GM19468 (cell line): ENCODE measurements at regions not wholly inside any gene's neighbourhood (a gene's known extent, or its start where the extent isn't known, plus 50 kb on each side); places are given as distances from the start of the nearest gene placed in this dataset.
"Not testable (repeated sequence)": the region's sequence is repeated elsewhere in the genome, so short reads cannot be mapped to it uniquely, and the experiment has no call there.

Experiments used
- ATAC-seq: cut with Tn5 transposase; IDR thresholded peaks from one replicate; pipeline ENCODE4 v1.9.1; 2021; ENCODE audit warnings: mild to moderate bottlenecking, moderate library complexity, moderate number of reproducible peaks; ENCODE audit not compliant: unreplicated experiment; ENCODE audit errors: extremely low read depth

DNA sequence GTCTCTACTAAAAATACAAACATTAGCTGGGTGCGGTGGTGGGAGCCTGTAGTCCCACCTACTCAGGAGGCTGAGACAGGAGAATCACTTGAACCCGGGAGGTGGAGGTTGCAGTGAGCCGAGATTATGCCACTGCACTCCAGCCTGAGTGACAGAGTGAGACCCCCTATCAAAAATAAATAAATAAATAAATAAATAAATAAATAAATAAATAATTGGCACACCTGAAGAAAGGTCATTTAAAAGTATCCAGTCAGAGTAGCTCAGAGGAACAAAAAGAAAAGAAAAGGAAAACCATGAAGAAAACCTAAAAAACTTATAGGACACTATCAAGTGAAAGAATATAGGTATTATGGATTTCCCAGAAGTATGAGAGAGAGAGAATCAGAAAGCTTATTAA lies 330.1 kb upstream of the AR start:
- not testable (repeated sequence) for ATAC-seq

DNA sequence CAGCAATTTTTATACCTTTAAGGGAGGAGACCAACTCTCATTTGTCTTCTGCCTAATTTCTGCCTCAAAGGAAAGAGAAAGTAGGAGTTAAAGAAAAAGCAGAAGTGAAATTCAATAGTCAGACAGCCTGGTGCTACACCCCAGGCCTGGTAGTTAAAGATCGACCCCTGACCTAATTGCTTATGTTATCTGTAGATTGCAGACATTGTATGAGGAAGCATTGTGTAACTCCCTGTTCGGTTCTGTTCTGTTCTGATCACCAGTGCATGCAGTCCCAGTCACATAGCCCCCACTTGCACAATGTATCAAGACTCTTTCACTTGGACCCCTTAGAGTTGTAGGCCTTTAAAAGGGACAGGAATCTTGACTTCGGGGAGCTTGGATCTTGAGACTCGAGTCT lies 335.9 kb upstream of the AR start:
- ATAC-seq: no peak

DNA sequence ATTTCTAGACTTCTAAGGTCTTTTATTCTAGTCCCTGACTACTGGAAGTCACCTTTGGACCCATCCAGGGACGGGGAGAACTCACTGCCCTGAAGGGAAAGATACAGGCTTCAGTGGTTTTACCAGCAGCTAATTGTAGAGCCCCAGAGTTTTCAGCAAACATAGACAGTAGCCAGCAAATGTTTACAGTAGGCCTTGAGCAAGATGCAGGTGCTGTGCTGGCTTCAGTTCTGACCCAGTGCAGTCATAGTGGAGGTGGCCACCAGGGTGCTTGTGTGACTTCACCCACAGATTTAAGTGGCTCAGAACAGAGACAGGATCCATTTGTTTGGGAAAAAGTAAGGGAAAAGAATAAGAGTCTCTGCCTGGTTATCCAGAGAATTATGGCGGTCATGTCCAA lies 384.4 kb upstream of the AR start:
- no peak for ATAC-seq

DNA sequence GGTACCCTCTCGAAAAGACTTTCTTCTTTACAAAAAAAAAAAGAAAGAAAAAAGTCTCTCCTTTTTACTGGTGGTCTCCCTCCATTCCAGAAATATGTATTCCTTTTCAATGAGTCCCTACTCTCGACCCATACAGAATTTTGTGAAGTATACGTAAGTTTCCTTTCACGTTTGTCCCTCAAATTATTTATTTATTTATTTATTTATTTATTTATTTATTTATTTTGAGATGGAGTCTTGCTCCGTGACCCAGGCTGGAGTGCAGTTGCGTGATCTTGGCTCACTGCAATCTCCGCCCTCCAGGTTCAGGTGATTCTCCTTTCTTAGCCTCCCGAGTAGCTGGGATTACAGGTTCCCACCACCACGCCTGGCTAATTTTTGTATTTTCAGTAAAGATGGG lies 429.2 kb upstream of the AR start:
- ATAC-seq: no peak

DNA sequence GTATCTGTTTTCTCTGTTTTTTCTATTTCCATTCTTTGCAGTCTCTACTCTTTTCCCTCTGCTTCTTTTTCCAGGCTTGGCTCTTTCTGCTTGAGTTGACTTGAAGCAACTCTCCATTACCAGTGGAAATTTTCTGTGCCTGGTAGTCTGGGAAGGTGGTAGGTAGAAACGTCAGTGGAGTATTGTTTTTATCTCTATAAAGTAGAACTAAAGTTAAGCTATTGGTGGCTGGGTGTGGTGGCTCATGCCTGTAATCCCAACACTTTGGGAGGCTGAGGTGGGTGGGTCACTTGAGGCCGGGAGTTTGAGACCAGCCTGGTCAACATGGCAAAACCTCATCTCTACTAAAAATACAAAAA lies 438.1 kb upstream of the AR start:
- ATAC-seq: no peak

DNA sequence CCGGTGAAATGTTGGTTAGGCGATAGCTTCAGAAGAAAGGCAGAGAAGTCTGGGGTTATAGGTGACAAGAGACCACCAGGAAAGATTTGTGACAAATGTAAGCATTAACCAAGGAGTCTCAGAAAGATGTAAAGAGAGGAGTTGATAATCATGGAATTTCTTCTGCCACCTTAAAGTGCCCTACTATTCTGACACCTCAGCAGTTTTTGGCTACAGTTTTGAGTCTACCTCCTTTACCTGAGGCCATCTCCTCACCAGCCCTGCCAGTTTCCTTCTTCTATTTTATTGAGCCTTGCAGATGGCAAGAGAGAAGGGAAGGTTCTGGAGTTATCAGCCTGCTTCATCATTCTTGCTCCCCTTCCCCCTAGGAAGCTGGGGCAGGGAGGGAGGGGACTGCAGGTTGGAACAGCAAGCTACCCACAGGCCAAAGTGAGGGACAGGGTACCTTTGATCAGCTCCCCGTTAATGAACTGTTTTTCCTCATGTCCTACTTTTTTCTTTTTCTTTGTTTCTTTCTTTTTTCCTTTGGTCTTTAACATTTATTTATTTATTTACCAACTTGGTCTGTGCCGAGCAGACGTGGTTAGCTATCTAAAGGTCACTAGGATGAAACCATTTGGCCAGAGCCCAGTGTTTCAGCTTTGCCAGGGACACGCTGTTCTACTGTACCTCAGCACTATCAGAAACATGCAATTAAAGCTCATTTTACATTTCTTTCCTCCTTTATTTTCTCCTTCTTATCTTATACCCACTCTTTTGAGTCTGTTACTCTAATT lies 438.7 kb upstream of the AR start:
- ATAC-seq: no peak

DNA sequence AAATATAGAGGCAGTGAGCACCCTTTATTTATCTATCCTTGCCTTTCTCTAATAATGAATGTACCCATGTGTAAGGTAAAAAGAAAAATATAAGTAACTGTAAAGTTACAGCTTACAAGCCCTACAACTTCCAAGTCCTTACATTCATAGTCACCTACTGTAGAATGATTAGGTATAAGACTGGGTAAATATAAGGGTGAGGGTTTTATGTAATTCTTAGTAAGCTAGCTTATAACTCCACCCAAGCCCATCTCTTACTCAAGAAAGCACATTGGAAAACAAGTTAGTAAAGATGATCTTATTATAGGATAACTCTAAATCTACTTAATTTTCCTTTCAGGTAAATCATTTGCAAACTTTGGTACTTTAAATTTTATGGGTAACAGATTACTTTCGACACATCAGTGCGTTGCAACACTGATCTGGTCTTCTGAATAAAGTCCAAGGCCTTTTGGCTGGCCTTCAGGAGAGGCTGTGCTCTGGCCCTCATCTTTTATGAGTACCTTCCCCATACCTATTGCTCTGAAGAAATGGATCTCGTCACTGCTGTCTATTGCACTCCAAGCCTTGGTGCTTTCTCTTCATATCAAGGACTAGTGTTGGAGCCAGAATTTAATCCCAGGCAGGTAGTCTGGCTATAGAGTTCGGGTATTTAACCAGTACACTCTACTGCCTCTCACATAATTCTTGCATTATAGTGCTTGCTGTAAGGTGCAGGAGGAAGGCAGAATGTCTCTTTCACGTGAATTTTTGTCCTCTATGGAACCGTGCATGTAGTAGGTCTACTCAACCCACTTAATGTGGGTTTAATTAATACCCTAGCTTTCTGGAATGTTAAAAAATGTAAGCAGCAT lies 443.6 kb upstream of the AR start:
- ATAC-seq: no peak

DNA sequence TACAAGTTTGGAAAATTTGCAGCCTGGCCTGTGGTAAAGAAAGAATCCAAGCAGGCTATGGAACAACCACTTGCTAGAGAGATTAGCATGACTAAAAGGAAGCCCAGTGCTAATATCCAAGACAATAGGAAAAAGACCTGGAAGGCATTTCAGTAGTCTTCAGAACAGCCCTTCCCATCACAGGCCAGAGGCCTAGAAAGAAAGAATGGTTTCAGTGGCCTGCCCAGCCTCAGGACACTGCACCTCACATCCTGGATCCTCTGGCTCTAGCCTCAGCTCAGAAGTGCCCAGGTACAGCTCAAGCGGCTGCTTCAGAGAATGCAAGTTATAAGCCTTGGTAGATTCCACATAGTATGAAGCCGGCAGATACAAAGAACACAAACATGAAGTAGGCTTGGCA lies 449.8 kb upstream of the AR start:
- ATAC-seq: no peak

DNA sequence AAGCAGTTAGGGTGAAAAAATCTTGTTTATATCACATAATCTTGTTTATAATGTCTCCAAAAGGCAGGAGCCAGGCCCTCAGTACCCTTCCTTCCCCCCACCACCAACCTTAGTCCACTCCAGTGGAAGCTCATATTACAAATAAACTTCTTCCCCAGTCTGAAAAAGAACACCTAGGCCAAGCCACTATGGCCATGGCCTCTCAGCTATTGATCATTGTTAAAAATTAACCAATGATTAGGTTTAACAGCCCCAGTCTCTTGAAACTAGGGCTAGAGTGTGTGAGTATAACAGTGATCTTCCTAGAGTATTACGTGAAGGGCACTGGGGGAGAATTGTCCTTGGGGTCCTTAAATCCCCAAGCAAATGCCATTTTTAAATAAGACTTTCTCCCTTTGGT lies 411.9 kb upstream of the EDA2R start:
- ATAC-seq: no peak

DNA sequence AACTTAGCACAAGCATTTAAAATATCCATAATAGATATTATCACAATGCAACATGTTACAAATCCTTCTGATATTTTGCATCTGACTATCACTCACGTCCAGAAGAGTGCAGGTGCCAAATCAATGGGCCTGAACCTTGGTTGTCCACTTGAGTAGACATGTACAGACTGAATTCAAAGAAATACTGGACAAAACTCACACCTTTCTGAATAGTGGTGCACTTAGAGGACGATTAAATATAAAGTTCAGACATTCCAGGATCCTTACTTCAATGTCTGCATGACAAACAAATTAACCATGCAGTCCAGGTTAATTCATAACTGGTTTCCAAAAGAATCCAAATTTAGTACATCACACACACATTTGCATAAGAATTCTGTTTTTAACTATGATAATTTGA lies 406.0 kb upstream of the EDA2R start:
- no peak for ATAC-seq

DNA sequence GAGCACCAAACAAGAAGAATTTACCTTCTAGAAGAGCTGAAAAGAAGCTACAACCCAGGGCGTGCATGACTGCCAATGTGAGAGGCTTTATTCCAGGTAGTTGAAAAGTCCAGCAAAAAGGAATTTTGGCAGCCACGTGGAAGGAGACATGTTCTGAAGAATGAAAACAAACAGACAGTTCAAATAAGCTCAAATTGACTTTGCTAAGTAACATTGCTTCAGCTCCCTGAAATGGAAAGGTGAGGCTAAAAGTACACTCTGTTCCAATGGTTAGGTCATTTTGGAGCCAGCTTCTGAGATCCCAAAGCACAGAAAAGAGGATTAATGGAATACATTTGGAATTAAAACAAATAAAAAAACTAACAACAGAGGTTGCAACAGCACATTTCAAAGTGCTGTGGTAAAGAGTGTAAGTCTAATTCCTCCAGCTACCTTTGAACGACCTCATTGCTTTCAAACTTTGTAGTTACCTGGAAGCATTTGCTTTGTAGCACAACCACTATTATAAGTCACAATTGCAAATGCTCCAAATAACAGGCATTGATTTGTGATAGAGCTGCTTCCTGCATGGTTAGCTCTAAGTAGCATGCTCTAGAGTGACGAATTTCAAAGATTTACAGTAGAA lies 405.3 kb upstream of the EDA2R start:
- no peak for ATAC-seq

DNA sequence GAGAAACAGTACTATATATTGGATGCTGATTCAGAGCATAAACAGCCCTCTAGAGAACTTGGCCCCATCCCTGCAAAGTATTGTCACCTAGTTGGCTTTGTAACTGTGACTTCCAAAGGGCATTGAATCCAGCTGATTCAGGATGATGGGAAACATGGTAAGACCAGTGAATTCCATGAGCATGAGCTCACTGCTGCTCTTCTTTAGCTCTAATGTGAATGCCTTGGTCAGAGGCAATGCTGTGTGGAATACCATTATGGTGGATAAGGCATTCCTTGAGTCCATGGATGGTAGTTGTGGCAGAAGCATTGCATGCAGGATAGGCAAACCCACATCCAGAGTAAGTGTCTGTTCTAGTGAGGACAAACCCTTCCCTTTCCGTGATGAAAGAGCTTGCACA lies 365.6 kb upstream of the EDA2R start:
- ATAC-seq: no peak

DNA sequence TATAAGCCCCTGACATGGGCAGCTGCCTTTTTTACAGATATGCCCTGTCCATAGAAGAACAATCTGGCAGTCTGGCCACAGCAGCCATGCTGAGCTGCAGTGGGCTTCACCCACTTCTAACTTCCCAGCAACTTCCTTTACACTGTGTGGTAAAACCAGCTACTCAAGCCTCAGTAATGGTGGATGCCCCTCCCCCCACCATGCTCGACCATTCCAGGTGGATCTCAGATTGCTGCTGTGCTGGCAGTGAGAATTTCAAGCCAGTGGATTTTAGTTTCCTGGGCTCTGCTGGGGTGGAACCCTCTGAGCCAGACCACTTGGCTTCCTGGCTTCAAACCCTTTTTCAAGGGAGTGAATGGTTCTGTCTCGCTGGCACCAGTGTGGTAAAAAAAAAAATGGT lies 355.9 kb upstream of the EDA2R start:
- ATAC-seq: no peak

DNA sequence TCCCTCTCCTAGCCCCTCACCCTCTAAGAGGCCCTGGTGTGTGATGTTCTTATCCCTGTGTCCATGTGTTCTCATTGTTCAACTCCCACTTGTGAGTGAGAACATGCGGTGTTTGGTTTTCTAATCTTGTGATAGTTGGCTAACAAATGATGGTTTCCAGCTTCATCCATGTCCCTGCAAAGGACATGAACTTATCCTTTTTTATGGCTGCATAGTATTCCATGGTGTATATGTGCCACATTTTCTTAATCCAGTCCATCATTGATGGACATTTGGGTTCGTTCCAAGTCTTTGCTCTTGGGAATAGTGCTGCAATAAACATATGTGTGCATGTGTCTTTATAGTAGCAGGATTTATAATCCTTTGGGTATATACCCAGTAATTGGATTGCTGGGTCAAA lies 353.2 kb upstream of the EDA2R start:
- not testable (repeated sequence) for ATAC-seq

DNA sequence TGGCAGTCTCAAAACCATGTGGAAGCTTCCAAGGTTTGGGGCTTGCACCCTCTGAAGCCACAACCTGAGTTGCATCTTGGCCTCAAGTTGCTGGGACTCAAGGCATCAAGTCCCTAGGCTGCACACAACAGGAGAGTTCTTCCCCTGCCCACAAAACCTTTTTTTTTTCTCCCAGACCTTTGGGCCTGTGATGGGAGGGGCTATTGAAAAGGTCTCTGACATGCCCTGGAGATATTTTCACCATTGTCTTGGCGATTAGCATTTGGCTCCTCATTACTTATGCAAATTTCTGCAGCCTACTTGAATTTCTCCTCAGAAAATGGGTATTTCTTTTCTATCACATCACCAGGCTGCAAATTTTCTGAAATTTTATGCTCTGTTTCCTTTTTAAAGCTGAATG lies 349.5 kb upstream of the EDA2R start:
- ATAC-seq: no peak

DNA sequence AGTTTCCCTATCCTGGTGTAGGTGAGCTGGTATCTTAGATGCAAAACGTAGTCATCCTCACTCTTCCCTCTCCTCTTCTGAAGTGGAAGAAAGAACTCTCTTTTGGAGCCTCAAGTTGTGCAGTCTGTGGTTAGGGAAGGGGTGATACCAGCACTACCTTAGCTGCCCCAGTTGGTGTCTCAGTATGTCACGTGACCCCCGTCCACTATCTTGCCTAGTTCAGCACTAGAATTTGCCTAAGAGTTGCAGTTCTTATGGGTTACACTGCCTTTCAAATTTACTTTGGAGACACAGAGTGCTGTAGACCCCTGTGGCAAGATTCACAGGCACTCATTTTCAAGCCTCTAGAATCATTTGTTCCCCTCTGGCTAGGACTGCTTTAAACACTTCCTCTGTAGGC lies 322.8 kb upstream of the EDA2R start:
- ATAC-seq: no peak

DNA sequence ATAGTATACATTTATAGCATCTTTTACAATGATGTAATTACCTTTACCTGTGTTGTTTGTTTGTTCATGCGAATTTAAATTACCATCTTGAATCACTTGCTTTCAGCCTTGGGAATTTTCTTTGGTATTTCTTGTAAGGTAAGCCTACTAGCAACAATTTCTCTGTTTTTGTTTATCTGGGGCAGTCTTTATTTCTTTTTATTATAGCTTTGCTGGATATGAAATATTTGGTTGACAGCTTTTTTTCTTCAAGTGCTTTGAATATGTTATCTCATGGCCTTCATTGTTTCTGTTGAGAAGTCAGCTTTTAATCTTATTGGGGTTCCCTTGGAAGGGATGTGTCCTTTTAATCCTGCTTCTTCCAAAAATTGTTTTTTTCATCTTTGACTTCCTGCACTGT lies 292.8 kb upstream of the EDA2R start:
- no peak for ATAC-seq

DNA sequence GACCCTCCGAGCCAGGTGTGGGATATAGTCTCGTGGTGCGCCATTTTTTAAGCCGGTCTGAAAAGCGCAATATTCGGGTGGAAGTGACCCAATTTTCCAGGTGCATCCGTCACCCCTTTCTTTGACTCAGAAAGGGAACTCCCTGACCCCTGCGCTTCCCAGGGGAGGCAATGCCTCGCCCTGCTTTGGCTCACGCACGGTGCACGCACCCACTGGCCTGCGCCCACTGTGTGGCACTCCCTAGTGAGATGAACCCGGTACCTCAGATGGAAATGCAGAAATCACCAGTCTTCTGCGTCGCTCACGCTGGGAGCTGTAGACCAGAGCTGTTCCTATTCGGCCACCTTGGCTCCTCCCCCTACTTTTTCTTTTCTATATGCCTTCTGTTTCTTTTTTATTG lies 291.6 kb upstream of the EDA2R start:
- not testable (repeated sequence) for ATAC-seq

DNA sequence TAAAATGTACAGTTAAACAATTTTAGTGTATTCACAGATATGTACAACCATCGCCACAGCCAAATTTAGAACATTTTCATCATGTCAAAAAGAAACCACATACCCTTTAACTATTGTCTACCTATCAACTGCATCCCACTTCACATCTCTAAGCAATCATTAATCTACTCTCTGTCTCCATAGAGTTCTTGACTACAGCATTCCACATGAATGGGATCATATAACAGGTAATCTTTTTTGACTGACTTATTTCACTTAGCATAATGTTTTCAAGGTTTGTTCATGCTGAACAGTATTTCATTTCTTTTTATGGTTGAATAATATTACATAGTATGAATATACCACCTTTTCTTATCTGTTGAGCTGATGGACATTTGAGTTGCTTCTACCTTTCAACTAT lies 281.4 kb upstream of the EDA2R start:
- no peak for ATAC-seq

DNA sequence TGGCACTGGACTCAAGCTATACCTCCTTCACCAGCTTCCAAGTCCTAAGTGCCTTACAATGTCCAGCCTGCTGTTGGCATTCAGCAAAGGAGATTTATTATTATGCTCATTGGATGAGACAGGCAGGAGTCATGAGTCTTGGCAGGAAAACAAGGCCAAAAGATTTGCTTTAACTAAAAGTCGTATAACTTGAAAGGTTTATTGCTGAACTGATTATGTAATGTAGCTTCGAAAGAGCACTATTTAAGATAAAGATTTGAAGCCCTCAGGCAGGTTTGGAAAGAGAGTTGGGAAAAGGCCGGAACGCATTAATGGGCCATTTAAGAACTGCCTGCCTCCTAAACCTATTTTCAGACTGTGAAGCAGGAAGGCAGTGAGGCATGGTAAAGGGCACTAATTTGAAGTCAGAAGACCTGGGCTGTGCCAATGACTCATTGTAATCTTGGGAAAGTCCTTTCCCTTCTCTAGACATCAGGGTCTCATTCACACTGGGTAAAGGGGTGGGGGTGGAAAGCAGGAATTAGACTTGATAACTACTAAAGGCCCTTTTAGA lies 280.5 kb upstream of the EDA2R start:
- ATAC-seq: no peak

DNA sequence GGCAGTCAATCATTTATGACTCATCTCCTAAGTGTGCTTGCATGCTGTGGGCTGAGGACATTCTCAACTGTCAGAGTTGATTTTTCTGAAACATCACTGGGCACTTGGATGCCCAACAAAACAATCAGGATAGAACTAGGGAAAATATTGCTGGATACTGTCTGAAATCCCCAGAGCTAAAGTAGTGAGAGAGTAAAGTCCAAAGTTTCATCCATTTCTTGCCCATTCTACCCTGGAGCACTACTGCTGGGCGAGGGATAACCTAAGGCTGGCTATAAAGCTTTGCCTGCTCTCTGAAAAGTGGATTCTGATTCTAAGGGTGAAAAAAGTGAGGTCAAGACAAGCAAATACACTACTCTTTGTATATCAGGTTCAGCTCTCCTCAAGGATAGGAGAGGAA lies 279.6 kb upstream of the EDA2R start:
- ATAC-seq: no peak
